Mesothelial cell of epicardium (in vitro differentiated cells): ENCODE measurements at regions not wholly inside any gene's neighbourhood (a gene's known extent, or its start where the extent isn't known, plus 50 kb on each side); places are given as distances from the start of the nearest gene placed in this dataset.
"Not testable (repeated sequence)": the region's sequence is repeated elsewhere in the genome, so short reads cannot be mapped to it uniquely, and the experiment has no call there.

Source experiments
- DNase-seq, 2 experiments: peaks; one replicate each; pipeline ENCODE4 v3.0.0; 2021; ENCODE audit warnings: low spot score in 2 of 2; ENCODE audit not compliant: unreplicated experiment in 2 of 2
- H3K27ac Mint-ChIP-seq: 2 replicates; pipeline ENCODE4 v1.8.0; 2021; ENCODE audit warnings: mixed read lengths
- H3K27me3 Mint-ChIP-seq: 2 replicates; pipeline ENCODE4 v1.8.0; 2021; ENCODE audit warnings: low read depth, mixed read lengths
- H3K36me3 Mint-ChIP-seq: 2 replicates; pipeline ENCODE4 v1.8.0; 2021; ENCODE audit warnings: mixed read lengths
- H3K4me1 Mint-ChIP-seq: 2 replicates; pipeline ENCODE4 v1.8.0; 2021; ENCODE audit warnings: mixed read lengths
- H3K4me3 Mint-ChIP-seq: 2 replicates; pipeline ENCODE4 v1.8.0; 2021; ENCODE audit warnings: mild to moderate bottlenecking, moderate library complexity, mixed read lengths
- H3K9me3 Mint-ChIP-seq: 2 replicates; pipeline ENCODE4 v1.8.0; 2021; ENCODE audit warnings: mixed read lengths
- CTCF ChIP-seq: fragments of 200-600 bp; sonication (generic); IDR thresholded peaks from one replicate; pipeline ENCODE4 v1.5.0; 2021; ENCODE audit warnings: antibody characterized with exemption; ENCODE audit not compliant: unreplicated experiment

- H3K4me1 Mint-ChIP-seq, DNase-seq, H3K4me3 Mint-ChIP-seq, H3K27ac Mint-ChIP-seq, H3K27me3 Mint-ChIP-seq, H3K36me3 Mint-ChIP-seq: not testable (repeated sequence)
- H3K9me3 Mint-ChIP-seq = peaks cover 18% of the 10 kb centered on the region
Measured at GRCh38 chr7:58085444-58085843, 635.5 kb downstream of the ZNF716 start.

- no peak for TF ChIP-seq CTCF
- DNase-seq = no peak
- Mint-ChIP-seq H3K4me1 (no peaks in the 10 kb centered on the region), H3K27ac (no peak overlapping the region), H3K27me3 (no peaks in the 10 kb centered on the region), H3K9me3 (peaks cover 25% of the 10 kb centered on the region), H3K4me3 (no peak overlapping the region), H3K36me3 (peaks cover 5% of the 10 kb centered on the region)
Measured at GRCh38 chr7:58086461-58086860, 636.5 kb downstream of the ZNF716 start.

- peak in 1 of 2 experiments; percentile 18 for DNase-seq
- Mint-ChIP-seq H3K27ac (no peak overlapping the region), H3K4me1 (no peaks in the 10 kb centered on the region), H3K4me3 (no peak overlapping the region), H3K27me3 (no peaks in the 10 kb centered on the region), H3K36me3 (peaks cover 5% of the 10 kb centered on the region), H3K9me3 (peaks cover 25% of the 10 kb centered on the region)
- TF ChIP-seq CTCF = no peak
Measured at GRCh38 chr7:58086871-58087535, 637.0 kb downstream of the ZNF716 start.

- H3K4me3 Mint-ChIP-seq = no peak overlapping the region
- DNase-seq = no peak
- H3K27me3 Mint-ChIP-seq = no peaks in the 10 kb centered on the region
- H3K27ac Mint-ChIP-seq = no peak overlapping the region
- H3K36me3 Mint-ChIP-seq = peaks cover 5% of the 10 kb centered on the region
- peaks cover 21% of the 10 kb centered on the region for H3K9me3 Mint-ChIP-seq
- no peaks in the 10 kb centered on the region for H3K4me1 Mint-ChIP-seq
- no peak for TF ChIP-seq CTCF
Measured at GRCh38 chr7:58087536-58088190, 637.7 kb downstream of the ZNF716 start.

- H3K4me3 Mint-ChIP-seq, H3K27me3 Mint-ChIP-seq, H3K36me3 Mint-ChIP-seq, DNase-seq, H3K27ac Mint-ChIP-seq, H3K4me1 Mint-ChIP-seq: not testable (repeated sequence)
- H3K9me3 Mint-ChIP-seq = peaks cover 22% of the 10 kb centered on the region
Measured at GRCh38 chr7:58088191-58088560, 638.2 kb downstream of the ZNF716 start.

GRCh38 chr7:58091063-58091462, 641.1 kb downstream of the ZNF716 start:
- H3K4me1 Mint-ChIP-seq, DNase-seq, H3K4me3 Mint-ChIP-seq, H3K27me3 Mint-ChIP-seq, H3K36me3 Mint-ChIP-seq, H3K27ac Mint-ChIP-seq: not testable (repeated sequence)
- peaks cover 28% of the 10 kb centered on the region for H3K9me3 Mint-ChIP-seq
